ENCODE measurements at regions not wholly inside any gene's neighbourhood (a gene's known extent, or its start where the extent isn't known, plus 50 kb on each side); places are given as distances from the start of the nearest gene placed in this dataset.

GRCh38 chr6:67265996-67266921, 1368.8 kb upstream of the ADGRB3 start:
- Histone ChIP-seq H3K36me3 (no peaks in the 10 kb centered on the region), H3K4me1 (ENCODE audit: control insufficient read depth in 1 of 2, low read depth in 2 of 2) (no peaks in the 10 kb centered on the region), H3K27ac (no peak overlapping the region), H3K27me3 (replicated peaks; ENCODE audit: insufficient read depth) (no peaks in the 10 kb centered on the region), H3K4me3 (no peak overlapping the region), H3K9me3 (no peaks in the 10 kb centered on the region)
- ATAC-seq (ENCODE audit: insufficient number of reproducible peaks, low FRiP score, low read depth), result no peak
- no peak for TF ChIP-seq CTCF (IDR thresholded peaks at IDR 0.05)
- DNase-seq (ENCODE audit: low spot score), result no peak

GRCh38 chr6:67252663-67253062, 1382.4 kb upstream of the ADGRB3 start:
- H3K27ac ChIP-seq, result no peak overlapping the region
- no peak overlapping the region for H3K4me3 ChIP-seq
- H3K36me3 ChIP-seq, result no peaks in the 10 kb centered on the region
- H3K9me3 ChIP-seq, result no peaks in the 10 kb centered on the region
- TF ChIP-seq CTCF (IDR thresholded peaks at IDR 0.05), result no peak
- H3K4me1 ChIP-seq (ENCODE audit: control insufficient read depth in 1 of 2, low read depth in 2 of 2), result no peaks in the 10 kb centered on the region
- DNase-seq (ENCODE audit: low spot score) (no peak), ATAC-seq (ENCODE audit: insufficient number of reproducible peaks, low FRiP score, low read depth) (no peak)
- H3K27me3 ChIP-seq (replicated peaks; ENCODE audit: insufficient read depth), result no peaks in the 10 kb centered on the region

GRCh38 chr6:67248077-67248476, 1387.0 kb upstream of the ADGRB3 start:
- Histone ChIP-seq H3K4me3 (no peak overlapping the region), H3K4me1 (ENCODE audit: control insufficient read depth in 1 of 2, low read depth in 2 of 2) (no peaks in the 10 kb centered on the region), H3K9me3 (no peaks in the 10 kb centered on the region), H3K27me3 (replicated peaks; ENCODE audit: insufficient read depth) (no peaks in the 10 kb centered on the region), H3K36me3 (no peaks in the 10 kb centered on the region), H3K27ac (no peak overlapping the region)
- DNase-seq (ENCODE audit: low spot score), result no peak
- TF ChIP-seq CTCF (IDR thresholded peaks at IDR 0.05), result no peak
- no peak for ATAC-seq (ENCODE audit: insufficient number of reproducible peaks, low FRiP score, low read depth)

GRCh38 chr6:67244037-67244436, 1391.0 kb upstream of the ADGRB3 start:
- H3K27me3 ChIP-seq (replicated peaks; ENCODE audit: insufficient read depth), result no peaks in the 10 kb centered on the region
- peaks cover 10 to 25% of the 10 kb centered on the region in 2 donors for H3K4me1 ChIP-seq (ENCODE audit: control insufficient read depth in 1 of 2, low read depth in 2 of 2)
- no peaks in the 10 kb centered on the region for H3K9me3 ChIP-seq
- H3K27ac ChIP-seq, result no peak overlapping the region
- ATAC-seq (ENCODE audit: insufficient number of reproducible peaks, low FRiP score, low read depth) (no peak), DNase-seq (ENCODE audit: low spot score) (no peak)
- no peak overlapping the region for H3K4me3 ChIP-seq
- H3K36me3 ChIP-seq, result no peaks in the 10 kb centered on the region
- no peak for TF ChIP-seq CTCF (IDR thresholded peaks at IDR 0.05)

- H3K9me3 ChIP-seq, result no peaks in the 10 kb centered on the region
- no peak for TF ChIP-seq CTCF (IDR thresholded peaks at IDR 0.05)
- peaks cover 10 to 39% of the 10 kb centered on the region in 2 donors for H3K4me1 ChIP-seq (ENCODE audit: control insufficient read depth in 1 of 2, low read depth in 2 of 2)
- no peaks in the 10 kb centered on the region for H3K36me3 ChIP-seq
- DNase-seq (ENCODE audit: low spot score) (no peak), ATAC-seq (ENCODE audit: insufficient number of reproducible peaks, low FRiP score, low read depth) (no peak)
- H3K27ac ChIP-seq, result no peak overlapping the region
- H3K4me3 ChIP-seq, result no peak overlapping the region
- no peaks in the 10 kb centered on the region for H3K27me3 ChIP-seq (replicated peaks; ENCODE audit: insufficient read depth)
Observed at GRCh38 chr6:67237277-67237676, 1397.8 kb upstream of the ADGRB3 start.

Data from thoracic aorta (tissue), 2 donors.